HUDEP-2 (cell line): ENCODE measurements at regions not wholly inside any gene's neighbourhood (a gene's known extent, or its start where the extent isn't known, plus 50 kb on each side); places are given as distances from the start of the nearest gene placed in this dataset.

Source experiments
- DNase-seq, 76 experiments: peaks; one replicate each; lab custom pipeline; 2025; ENCODE audit not compliant: unreplicated experiment in 76 of 76; lab: John Stamatoyannopoulos, UW

GRCh38 chr21:38182370-38182985 is 74.3 kb upstream of the KCNJ15 start:
- DNase-seq, result no peak

GRCh38 chr21:38183961-38184360 is 72.8 kb upstream of the KCNJ15 start:
- DNase-seq, result no peak

GRCh38 chr21:38186661-38187270 is 70.0 kb upstream of the KCNJ15 start:
- DNase-seq, result no peak

- DNase-seq, result no peak
These were observed 68.8 kb upstream of the KCNJ15 start for GRCh38 chr21:38188037-38188436.

- DNase-seq, result no peak
These were observed 60.8 kb upstream of the KCNJ15 start for GRCh38 chr21:38196036-38196435.

- DNase-seq, result no peak
These were observed 54.0 kb upstream of the KCNJ15 start for GRCh38 chr21:38202811-38203210.

- no peak for DNase-seq
These were observed 53.6 kb upstream of the KCNJ15 start for GRCh38 chr21:38203229-38203628.

- no peak for DNase-seq
These were observed 50.9 kb upstream of the KCNJ15 start for GRCh38 chr21:38205940-38206339.

GRCh38 chr21:38206646-38207045 is 50.1 kb upstream of the KCNJ15 start:
- DNase-seq, result no peak
